ENCODE measurements at regions not wholly inside any gene's neighbourhood (a gene's known extent, or its start where the extent isn't known, plus 50 kb on each side); places are given as distances from the start of the nearest gene placed in this dataset.

DNA sequence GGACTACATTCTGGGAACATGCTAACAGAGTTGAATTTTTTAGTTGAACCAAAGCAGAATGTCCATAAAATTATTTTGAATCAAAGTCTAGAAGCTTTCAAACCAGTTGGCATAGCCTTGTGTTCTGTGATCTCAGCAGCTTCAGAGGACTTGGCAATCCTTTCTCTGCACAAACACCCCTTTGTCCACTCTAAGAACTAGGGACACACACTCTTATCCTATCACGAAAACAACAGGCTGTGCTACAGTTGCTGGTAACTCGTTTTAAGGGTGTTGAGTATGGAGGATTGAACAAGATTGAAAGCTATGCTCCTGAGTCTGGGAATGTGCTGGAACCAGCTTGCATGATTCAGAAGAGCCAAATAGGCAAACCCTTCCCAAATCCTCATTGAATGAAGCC, 76.4 kb upstream of the PRSS58 start:
- DNase-seq (ENCODE audit: low read depth, low spot score), result no peak

DNA sequence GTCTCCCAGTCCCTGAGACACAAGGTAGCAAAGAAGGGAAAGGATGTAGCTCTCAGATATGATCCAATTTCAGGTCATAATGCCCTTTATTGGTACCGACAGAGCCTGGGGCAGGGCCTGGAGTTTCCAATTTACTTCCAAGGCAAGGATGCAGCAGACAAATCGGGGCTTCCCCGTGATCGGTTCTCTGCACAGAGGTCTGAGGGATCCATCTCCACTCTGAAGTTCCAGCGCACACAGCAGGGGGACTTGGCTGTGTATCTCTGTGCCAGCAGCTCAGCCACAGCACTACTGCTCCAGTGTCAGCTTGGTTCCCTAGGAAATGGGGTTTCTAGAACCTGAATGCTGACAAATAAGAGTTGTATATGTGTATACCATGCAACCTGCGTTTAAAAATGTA, 74.6 kb upstream of the PRSS58 start:
- DNase-seq (ENCODE audit: low read depth, low spot score), result no peak

DNA sequence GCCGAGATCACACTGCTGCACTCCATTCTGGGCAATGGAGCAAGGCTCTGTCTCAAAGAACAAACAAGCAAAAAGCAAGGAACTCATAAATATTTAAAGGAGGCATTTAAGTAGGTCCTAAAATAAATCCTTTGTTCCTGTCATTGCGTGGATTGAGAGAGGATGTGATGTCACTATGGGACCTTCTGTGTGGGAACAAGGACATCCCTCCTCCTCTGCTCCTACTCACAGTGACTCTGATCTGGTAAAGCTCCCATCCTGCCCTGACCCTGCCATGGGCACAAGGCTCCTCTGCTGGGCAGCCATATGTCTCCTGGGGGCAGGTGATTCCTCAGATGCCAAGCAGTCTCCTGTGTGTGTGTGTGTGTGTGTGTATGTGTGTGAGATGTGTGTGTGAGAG, 74.1 kb upstream of the PRSS58 start:
- DNase-seq (ENCODE audit: low read depth, low spot score), result no peak

DNA sequence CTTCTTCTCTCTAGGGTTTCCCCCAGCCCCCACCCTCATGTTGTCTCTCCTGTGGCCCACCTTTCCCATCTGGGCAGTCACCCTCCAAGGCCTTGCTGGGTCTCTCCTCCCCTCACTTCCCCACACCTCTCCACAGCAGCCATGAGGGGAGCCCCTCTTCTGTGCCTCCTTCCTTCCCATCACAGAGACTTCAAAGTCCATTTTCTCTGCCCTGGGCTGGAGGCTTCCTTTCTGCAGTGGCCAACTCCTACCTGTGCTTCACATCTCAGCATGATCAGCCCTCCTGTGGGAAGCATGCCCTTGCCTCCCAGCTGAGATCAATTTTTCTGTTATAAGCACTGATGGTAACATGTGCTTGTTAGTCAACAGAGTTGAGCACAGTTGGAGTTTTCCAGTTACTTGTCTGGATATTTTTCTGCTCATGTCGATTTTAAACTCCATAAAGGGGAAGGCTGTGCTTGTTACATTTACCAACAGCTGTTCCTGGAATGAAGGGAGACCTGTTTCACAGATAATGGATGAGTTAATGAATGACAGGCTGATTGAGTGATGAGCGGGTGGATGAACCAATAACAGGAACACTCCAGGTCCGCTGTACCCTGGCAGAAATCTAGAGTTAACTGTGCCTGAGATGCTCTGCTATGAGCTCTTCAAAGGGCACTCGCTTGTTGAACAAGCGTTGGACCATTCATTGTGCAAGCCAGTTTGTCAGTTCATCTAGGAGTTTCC, 71.4 kb upstream of the PRSS58 start:
- DNase-seq (ENCODE audit: low read depth, low spot score), result no peak

DNA sequence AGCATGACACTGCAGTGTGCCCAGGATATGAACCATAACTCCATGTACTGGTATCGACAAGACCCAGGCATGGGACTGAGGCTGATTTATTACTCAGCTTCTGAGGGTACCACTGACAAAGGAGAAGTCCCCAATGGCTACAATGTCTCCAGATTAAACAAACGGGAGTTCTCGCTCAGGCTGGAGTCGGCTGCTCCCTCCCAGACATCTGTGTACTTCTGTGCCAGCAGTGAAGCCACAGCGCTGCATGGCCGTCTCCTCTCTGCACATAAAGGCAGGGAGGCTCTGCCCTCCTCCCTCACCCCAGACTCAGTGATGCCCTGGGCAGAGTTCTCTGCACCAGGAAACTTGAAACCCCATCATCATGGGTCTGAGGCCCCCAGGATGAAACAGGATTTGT, 70.7 kb upstream of the PRSS58 start:
- DNase-seq (ENCODE audit: low read depth, low spot score), result no peak

DNA sequence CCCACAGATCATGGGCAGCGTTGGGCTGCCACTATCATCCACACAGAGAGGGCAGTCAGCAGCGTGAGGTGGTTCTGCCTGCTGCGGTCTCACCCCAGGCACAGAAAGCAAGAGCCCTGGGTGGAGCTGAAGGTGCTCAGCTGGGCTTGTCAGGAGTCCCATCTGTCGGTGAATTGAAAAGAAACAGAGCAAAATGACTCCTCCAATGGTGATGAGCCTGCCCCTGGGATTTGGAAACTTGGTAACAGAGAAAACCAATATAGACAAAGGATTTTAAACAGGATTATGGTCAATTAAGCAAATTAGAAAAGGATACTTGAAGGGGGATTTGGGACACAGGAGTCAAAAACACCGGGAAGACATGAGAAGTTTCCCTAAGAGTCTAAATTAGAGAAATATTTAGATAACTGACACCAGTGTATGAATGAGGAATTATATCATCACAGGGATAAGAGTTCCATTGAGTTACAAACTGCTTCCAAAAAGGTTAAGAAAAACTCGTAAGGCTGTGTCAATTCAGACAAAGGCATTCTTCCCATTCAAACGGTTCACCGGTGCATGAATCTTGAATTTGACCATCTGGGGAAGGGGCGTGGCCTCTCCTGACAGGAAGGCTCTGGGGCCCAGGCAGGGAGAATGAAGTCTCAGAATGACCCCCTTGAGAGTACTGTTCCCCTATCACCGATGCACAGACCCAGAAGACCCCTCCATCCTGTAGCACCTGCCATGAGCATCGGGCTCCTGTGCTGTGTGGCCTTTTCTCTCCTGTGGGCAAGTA, 70.0 kb upstream of the PRSS58 start:
- no peak for DNase-seq (ENCODE audit: low read depth, low spot score)

DNA sequence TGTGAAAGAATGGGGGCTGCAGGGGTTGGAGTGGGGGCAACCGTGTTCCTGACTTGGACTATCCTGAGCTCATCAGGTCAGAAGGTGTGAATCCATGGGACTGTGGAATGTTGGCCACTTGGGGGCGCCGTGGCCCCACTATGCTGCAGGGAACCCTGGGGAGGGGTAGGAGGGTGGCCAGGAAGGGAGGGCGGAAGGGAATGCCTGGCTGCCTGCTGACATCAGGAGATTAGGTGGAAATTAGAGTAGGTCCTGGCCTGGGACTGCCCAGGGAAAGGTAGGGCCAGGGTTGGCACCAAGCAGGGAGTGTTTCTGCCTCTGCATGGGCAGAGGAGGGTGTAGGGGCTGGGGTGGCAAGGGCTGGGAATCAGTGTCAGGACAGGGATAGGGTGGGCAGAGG, 65.8 kb upstream of the PRSS58 start:
- DNase-seq (ENCODE audit: low read depth, low spot score), result peak; percentile 30

DNA sequence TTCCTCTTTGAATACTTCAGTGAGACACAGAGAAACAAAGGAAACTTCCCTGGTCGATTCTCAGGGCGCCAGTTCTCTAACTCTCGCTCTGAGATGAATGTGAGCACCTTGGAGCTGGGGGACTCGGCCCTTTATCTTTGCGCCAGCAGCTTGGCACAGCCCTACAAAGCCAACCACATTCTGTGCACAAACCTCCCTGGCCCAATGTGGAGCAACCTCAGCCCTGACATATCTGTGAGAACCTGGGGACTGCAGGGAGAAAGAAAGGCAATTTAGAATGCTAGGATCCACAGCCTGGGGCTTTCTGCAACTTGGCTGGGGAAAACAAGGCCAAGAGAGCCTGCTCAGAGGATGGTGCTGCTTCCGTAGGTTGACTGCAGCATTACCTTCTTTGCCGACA, 63.5 kb upstream of the PRSS58 start:
- DNase-seq (ENCODE audit: low read depth, low spot score), result no peak

DNA sequence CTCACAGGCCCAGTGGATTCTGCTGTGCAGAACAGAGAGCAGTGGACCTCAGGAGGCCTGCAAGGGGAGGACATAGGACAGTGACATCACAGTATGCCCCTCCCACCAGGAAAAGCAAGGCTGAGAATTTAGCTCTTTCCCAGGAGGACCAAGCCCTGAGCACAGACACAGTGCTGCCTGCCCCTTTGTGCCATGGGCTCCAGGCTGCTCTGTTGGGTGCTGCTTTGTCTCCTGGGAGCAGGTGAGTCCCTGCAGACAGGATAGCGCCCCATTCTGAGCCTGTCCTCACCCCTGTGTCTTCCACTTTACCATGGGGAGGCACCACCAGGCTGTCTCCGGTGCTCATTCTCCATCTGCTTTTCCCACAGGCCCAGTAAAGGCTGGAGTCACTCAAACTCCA, 63.0 kb upstream of the PRSS58 start:
- no peak for DNase-seq (ENCODE audit: low read depth, low spot score)

DNA sequence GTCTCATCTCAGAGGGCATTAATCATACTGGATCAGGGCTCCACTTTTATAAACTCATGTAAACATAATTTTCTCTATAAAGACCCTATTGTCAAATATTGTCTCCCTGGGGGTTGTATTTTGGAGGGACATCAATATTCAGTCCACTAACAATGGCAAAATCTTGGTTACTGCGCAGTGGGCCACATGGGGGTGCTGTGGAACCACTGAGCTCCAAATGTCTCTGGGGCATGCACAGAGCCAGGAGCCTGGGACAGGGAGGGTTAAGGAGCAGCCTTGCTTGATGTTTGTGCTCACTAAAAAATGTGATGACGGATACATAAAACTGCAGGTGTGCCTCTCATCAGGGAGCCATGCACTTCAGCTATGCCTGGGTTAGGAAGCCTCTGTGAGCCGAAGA, 62.1 kb upstream of the PRSS58 start:
- no peak for DNase-seq (ENCODE audit: low read depth, low spot score)

DNA sequence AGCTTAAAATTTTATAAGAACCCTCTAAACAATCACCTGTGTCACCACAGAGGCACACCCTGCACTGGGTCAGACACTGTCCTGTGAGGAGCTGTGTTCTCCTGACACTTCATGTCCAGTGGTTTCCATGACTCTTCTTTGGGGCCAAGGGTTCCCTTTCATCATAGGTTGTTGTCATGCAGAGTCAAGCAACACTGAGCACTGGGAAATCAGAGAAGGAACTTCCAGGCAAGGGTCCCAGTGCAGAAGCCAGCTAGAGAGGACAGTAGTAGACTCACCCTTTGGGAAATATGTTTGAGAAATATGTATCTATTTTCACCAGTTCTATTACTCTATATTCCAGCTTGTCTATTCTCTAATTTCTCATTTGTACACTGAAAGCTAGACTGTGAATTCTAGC, 56.4 kb upstream of the PRSS58 start:
- no peak for DNase-seq (ENCODE audit: low read depth, low spot score)

DNA sequence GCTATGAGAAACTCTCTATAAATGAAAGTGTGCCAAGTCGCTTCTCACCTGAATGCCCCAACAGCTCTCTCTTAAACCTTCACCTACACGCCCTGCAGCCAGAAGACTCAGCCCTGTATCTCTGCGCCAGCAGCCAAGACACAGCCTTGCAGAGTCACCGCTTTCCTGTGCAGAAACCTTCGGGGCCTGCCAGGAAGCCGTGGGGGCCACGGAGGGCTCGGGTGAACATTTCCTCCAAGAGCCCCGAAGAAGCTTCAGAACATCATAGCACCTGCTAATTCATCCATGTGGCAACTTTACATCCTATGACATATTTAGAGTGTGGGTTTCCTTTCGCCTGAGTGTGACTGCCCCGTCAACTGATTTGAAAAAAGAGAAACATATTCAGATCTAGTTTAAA, 55.7 kb upstream of the PRSS58 start:
- DNase-seq (ENCODE audit: low read depth, low spot score), result no peak

DNA sequence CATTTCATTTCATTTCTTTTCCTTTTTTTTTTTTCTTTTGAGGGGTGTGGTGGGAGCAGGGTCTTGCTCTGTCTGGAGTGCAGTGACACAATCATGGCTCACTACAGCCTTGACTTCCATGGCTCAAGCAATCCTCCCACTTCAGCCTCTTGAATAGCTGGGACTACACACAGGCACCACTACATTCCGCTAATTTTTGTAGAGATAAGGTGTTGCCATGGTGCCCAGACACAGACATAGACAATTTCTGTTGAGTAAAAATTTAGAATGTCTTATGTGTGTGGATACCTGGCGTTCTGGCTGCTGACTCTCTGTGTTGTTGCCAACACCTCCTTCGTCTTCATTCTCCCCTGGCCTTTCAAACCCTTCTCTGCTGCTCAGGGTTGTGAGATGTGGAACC, 54.0 kb upstream of the PRSS58 start:
- no peak for DNase-seq (ENCODE audit: low read depth, low spot score)

DNA sequence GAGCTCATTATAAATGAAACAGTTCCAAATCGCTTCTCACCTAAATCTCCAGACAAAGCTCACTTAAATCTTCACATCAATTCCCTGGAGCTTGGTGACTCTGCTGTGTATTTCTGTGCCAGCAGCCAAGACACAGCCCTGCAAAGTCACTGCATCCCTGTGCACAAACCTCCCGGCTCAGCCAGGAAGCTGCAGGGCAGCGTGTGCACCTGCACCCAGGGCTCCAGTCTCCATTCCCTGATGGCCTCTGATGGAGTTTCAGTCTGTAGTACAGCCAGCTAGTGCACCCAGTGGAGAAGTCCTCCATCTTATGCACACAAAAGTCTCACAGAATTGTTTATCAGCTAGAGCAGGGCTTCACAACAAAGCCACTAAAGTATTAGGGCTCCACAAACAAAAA, 51.1 kb upstream of the PRSS58 start:
- no peak for DNase-seq (ENCODE audit: low read depth, low spot score)

DNA sequence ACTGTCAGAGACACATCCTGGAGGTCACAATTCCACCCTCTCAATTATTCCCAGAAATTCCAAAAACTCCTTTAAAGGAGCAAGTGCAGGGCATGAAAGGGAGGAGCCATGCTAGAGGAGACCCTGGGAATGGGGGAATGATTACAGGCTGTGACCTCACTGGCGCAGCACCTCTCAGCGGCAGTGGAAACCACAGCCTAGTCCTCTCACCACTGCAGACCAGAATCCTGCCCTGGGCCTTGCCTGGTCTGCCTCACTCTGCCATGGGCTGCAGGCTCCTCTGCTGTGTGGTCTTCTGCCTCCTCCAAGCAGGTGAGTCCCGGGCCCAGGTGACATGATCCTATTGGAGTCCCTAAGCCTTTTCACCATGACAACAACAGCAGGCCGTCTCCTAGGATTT, 50.5 kb upstream of the PRSS58 start:
- no peak for DNase-seq (ENCODE audit: low read depth, low spot score)
